Uterus (tissue), 3 donors: ENCODE measurements at regions not wholly inside any gene's neighbourhood (a gene's known extent, or its start where the extent isn't known, plus 50 kb on each side); places are given as distances from the start of the nearest gene placed in this dataset.

Experiments used
- DNase-seq, 2 donors: peaks; one replicate each; pipeline ENCODE4 v3.0.0-alpha.2; 2019 to 2020
- H3K27ac ChIP-seq, 2 donors: fragments of 200-600 bp; sonication (generic); 1 replicate in 1 of 2; 2 replicates in 1 of 2; pipeline ENCODE4 v1.5.1; 2016 to 2018
- H3K27me3 ChIP-seq, 2 donors: fragments of 200-600 bp; sonication (generic); one replicate each; pipeline ENCODE4 v1.5.1; 2018 to 2019; ENCODE audit warnings: control low read depth in 1 of 2
- H3K36me3 ChIP-seq, 2 donors: fragments of 200-600 bp; sonication (generic); one replicate each; pipeline ENCODE4 v1.5.1; 2019; ENCODE audit warnings: control low read depth in 1 of 2
- H3K4me1 ChIP-seq, 2 donors: fragments of 200-600 bp; sonication (generic); one replicate each; pipeline ENCODE4 v1.5.1; 2018 to 2019; ENCODE audit warnings: control low read depth in 1 of 2
- H3K4me3 ChIP-seq, 2 donors: fragments of 200-600 bp; sonication (generic); 1 replicate in 1 of 2; 2 replicates in 1 of 2; pipeline ENCODE4 v1.5.1; 2018 to 2019; ENCODE audit warnings: mild to moderate bottlenecking in 1 of 2
- H3K9me3 ChIP-seq, 2 donors: fragments of 200-600 bp; sonication (generic); one replicate each; pipeline ENCODE4 v1.5.1; 2019; ENCODE audit warnings: control low read depth in 1 of 2
- POLR2A ChIP-seq, 2 donors: fragments of 450-650 bp; IDR thresholded peaks; one replicate each; pipeline ENCODE4 v1.6.1; 2016; ENCODE audit warnings: antibody characterized with exemption in 2 of 2, mild to moderate bottlenecking in 1 of 2, moderate library complexity in 1 of 2
- intact Hi-C: fragments of 100-400 bp; cut with DNase I; formaldehyde crosslinking; loops from one replicate; pipeline ENCODE4 v1.15.1; 2023; ENCODE audit warnings: low total_unique reads
- TF ChIP-seq, protein P1 (sequence below), 4 experiments: fragments of 200-600 bp in 2 of 4; fragments of 450-650 bp in 2 of 4; sonication (generic) in 2 of 4; IDR thresholded peaks; one replicate each; pipeline ENCODE4 v1.5.1; 2016 to 2019; ENCODE audit warnings: antibody characterized with exemption in 4 of 4, mild to moderate bottlenecking in 2 of 4, moderate library complexity in 1 of 4
- donor health status: DM: yes; HTN: yes; CAD: no.

DNA sequence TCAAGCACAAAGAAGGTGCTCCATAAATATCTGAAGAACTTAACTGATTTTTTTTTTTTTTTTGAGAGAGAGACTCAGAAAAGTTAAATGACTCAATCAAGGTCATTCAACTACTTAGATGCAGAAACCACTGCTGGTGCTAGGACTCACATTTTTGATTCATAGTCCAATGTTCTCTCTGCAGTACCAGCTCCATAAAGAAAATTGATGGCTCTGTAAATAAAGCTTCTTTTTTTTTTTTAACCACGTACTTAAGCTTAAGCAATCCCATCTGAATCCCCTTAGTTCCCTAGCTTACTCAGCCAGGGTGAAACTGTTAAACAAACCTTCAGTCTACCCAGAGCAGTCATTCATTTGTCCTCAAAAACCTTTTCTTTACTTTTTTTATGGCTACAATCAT is 657.0 kb upstream of the WWC1 start:
- DNase-seq = no peak
- no peaks in the 10 kb centered on the region for H3K36me3 ChIP-seq
- no peak overlapping the region for H3K27ac ChIP-seq
- H3K27me3 ChIP-seq = no peaks in the 10 kb centered on the region
- H3K9me3 ChIP-seq = no peaks in the 10 kb centered on the region
- no peak overlapping the region for H3K4me3 ChIP-seq
- intact Hi-C loops = no loop called here
- no peak for TF ChIP-seq POLR2A (IDR thresholded peaks at IDR 0.05)
- TF ChIP-seq, protein P1, sequence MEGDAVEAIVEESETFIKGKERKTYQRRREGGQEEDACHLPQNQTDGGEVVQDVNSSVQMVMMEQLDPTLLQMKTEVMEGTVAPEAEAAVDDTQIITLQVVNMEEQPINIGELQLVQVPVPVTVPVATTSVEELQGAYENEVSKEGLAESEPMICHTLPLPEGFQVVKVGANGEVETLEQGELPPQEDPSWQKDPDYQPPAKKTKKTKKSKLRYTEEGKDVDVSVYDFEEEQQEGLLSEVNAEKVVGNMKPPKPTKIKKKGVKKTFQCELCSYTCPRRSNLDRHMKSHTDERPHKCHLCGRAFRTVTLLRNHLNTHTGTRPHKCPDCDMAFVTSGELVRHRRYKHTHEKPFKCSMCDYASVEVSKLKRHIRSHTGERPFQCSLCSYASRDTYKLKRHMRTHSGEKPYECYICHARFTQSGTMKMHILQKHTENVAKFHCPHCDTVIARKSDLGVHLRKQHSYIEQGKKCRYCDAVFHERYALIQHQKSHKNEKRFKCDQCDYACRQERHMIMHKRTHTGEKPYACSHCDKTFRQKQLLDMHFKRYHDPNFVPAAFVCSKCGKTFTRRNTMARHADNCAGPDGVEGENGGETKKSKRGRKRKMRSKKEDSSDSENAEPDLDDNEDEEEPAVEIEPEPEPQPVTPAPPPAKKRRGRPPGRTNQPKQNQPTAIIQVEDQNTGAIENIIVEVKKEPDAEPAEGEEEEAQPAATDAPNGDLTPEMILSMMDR (IDR thresholded peaks at IDR 0.05) = no peak
- H3K4me1 ChIP-seq = no peaks in the 10 kb centered on the region

DNA sequence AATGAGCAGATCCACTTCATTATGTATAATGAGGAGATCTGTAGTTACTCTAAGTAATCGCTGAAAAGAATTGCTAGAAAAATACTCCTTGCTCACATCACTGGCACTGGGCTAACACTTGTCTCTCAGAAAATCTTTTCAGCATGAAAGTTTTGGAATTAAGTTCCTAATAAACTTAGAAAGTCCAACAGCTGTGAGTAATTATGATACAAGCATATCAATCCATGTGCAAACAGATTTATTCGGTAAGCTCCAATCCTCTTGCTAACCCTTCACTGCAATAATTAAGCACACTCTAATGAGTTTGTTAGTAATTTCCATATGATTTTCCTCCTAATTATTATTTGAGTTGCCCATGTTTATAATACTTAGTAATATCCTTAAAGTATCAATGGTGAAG is 652.6 kb upstream of the WWC1 start:
- Histone ChIP-seq H3K27ac (no peak overlapping the region), H3K36me3 (no peaks in the 10 kb centered on the region), H3K4me3 (no peak overlapping the region), H3K4me1 (no peaks in the 10 kb centered on the region), H3K27me3 (no peaks in the 10 kb centered on the region), H3K9me3 (no peaks in the 10 kb centered on the region)
- DNase-seq = no peak
- TF ChIP-seq, protein P1 (IDR thresholded peaks at IDR 0.05) = no peak
- TF ChIP-seq POLR2A (IDR thresholded peaks at IDR 0.05) = no peak
- intact Hi-C loops = no loop called here

DNA sequence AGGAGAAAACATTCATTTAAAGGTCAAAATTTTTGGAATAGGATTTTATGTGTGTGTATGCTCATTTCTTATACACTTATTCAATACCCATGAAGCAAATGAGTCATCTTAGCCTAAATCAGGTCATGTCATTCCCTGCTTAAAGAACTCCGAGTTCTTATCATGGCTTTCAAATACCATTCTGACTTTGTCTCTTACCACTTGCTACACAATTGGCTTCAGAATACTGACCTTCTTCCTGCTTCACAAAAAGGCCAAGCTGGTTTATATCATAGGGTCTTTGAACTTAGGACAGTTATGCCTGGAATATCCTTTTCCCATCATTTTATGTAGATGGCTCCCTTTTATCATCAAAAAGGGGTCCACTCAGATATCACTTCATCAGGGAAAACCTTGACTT is 652.2 kb upstream of the WWC1 start:
- H3K9me3 ChIP-seq = no peaks in the 10 kb centered on the region
- intact Hi-C loops = no loop called here
- TF ChIP-seq POLR2A (IDR thresholded peaks at IDR 0.05) = no peak
- TF ChIP-seq, protein P1 (IDR thresholded peaks at IDR 0.05) = no peak
- no peak overlapping the region for H3K27ac ChIP-seq
- H3K4me3 ChIP-seq = no peak overlapping the region
- H3K36me3 ChIP-seq = no peaks in the 10 kb centered on the region
- no peak for DNase-seq
- H3K4me1 ChIP-seq = no peaks in the 10 kb centered on the region
- no peaks in the 10 kb centered on the region for H3K27me3 ChIP-seq

DNA sequence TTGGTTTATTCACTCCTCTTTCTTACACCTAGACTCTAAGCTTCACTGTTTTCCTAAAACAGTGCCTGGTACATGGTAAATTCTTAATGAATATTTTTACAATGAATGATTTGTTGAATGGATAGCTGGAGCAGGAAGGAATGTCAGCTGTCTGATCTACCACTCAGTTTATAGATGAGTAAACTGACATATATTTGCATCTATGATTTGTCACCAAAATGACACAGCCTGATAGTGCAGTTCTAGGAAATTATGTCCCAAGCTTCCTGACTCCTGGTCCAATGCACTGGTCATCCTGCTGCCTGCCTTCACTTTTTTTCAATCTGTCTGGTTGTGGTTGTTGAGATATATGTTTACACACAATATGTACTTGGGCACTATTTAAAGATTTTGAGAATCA is 651.7 kb upstream of the WWC1 start:
- intact Hi-C loops = no loop called here
- no peak overlapping the region for H3K4me3 ChIP-seq
- H3K36me3 ChIP-seq = no peaks in the 10 kb centered on the region
- H3K27me3 ChIP-seq = no peaks in the 10 kb centered on the region
- no peak for DNase-seq
- H3K27ac ChIP-seq = no peak overlapping the region
- H3K9me3 ChIP-seq = no peaks in the 10 kb centered on the region
- TF ChIP-seq, protein P1 (IDR thresholded peaks at IDR 0.05) = no peak
- TF ChIP-seq POLR2A (IDR thresholded peaks at IDR 0.05) = no peak
- no peaks in the 10 kb centered on the region for H3K4me1 ChIP-seq

DNA sequence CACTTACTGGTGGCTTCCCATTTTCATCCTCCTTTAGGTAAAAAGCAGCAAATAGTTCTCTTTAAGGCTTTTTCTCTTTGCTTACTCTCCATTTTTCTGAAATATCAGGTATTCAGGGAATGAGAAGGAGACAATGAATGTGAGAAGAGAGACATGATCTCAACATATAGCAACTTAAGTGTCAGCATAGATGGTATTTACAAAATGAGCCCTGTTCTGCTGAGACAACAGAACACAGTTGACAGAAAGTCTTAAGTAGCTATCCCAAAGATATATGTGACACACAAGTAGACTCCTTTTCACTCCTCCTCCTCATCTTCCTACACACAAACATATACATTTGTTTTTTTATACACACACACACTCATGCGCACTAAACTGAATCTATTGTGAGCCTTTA is 649.3 kb upstream of the WWC1 start:
- TF ChIP-seq POLR2A (IDR thresholded peaks at IDR 0.05) = no peak
- TF ChIP-seq, protein P1 (IDR thresholded peaks at IDR 0.05) = no peak
- intact Hi-C loops = no loop called here

More for the DNA sequence above, 649.3 kb upstream of the WWC1 start:
- no peaks in the 10 kb centered on the region for H3K9me3 ChIP-seq
- H3K4me1 ChIP-seq = no peaks in the 10 kb centered on the region
- H3K27ac ChIP-seq = no peak overlapping the region
- no peak overlapping the region for H3K4me3 ChIP-seq
- DNase-seq = no peak
- no peaks in the 10 kb centered on the region for H3K27me3 ChIP-seq
- H3K36me3 ChIP-seq = no peaks in the 10 kb centered on the region
